Naive thymus-derived CD4-positive, alpha-beta T cell (primary cell): ENCODE measurements at regions not wholly inside any gene's neighbourhood (a gene's known extent, or its start where the extent isn't known, plus 50 kb on each side); places are given as distances from the start of the nearest gene placed in this dataset.

Source experiments
- ATAC-seq: fragments of 150-1000 bp; cut with Tn5 transposase; 2 replicates; pipeline ENCODE4 v1.10.0; 2021; ENCODE audit warnings: mild to moderate bottlenecking, moderate library complexity
- CTCF ChIA-PET: fragments of 350-600 bp; sonication (Branson Sonifier 250); formaldehyde crosslinking; loops from one replicate; lab custom pipeline; 2021; ENCODE audit warnings: antibody characterized with exemption; lab: Charles Lee
- POLR2A ChIA-PET: fragments of 350-600 bp; sonication (Branson Sonifier 250); formaldehyde crosslinking; loops from one replicate; lab custom pipeline; 2021; ENCODE audit warnings: antibody characterized with exemption, inconsistent platforms; lab: Charles Lee
- DNase-seq, 9 donors: peaks; one replicate each; pipeline versions ENCODE4 v3.0.0 to v3.0.0-alpha.2; 2020 to 2022; ENCODE audit warnings: mixed read lengths in 1 of 9
- H3K27ac ChIP-seq: one replicate; pipeline ENCODE4 v1.7.0; 2013; ENCODE audit warnings: mild to moderate bottlenecking, low read depth, low read length, moderate library complexity
- H3K27me3 ChIP-seq, 2 donors: one replicate each; pipeline ENCODE4 v1.7.0; 2013; ENCODE audit warnings: low read length in 2 of 2, mild to moderate bottlenecking in 2 of 2, moderate library complexity in 2 of 2; ENCODE audit not compliant: control insufficient read depth in 2 of 2, insufficient read depth in 2 of 2
- H3K36me3 ChIP-seq, 3 experiments: 1 replicate in 2 of 3; 2 replicates in 1 of 3; pipeline ENCODE4 v1.7.0; 2013; ENCODE audit warnings: low read length in 3 of 3, mild to moderate bottlenecking in 3 of 3, moderate library complexity in 1 of 3; ENCODE audit not compliant: insufficient read depth in 3 of 3, control insufficient read depth in 2 of 3
- H3K4me1 ChIP-seq, 2 donors: one replicate each; pipeline ENCODE4 v1.7.0; 2013; ENCODE audit warnings: low read length in 2 of 2, mild to moderate bottlenecking in 2 of 2, moderate library complexity in 1 of 2; ENCODE audit not compliant: control insufficient read depth in 2 of 2, insufficient read depth in 2 of 2
- H3K4me3 ChIP-seq: 2 replicates; pipeline ENCODE4 v1.7.0; 2013; ENCODE audit warnings: mild to moderate bottlenecking, low read length
- H3K9me3 ChIP-seq, 3 experiments: 1 replicate in 2 of 3; 2 replicates in 1 of 3; pipeline ENCODE4 v1.7.0; 2013; ENCODE audit warnings: low read length in 3 of 3; ENCODE audit not compliant: control insufficient read depth in 2 of 3
- H3K27ac Mint-ChIP-seq, 9 donors: one replicate each; pipeline ENCODE4 v1.8.0; 2020 to 2022; ENCODE audit warnings: mixed read lengths in 9 of 9, mild to moderate bottlenecking in 8 of 9, moderate library complexity in 5 of 9, inconsistent platforms in 2 of 9
- H3K27me3 Mint-ChIP-seq, 5 donors: one replicate each; pipeline ENCODE4 v1.8.0; 2021 to 2022; ENCODE audit warnings: mixed read lengths in 5 of 5, mild to moderate bottlenecking in 1 of 5
- H3K36me3 Mint-ChIP-seq, 5 donors: one replicate each; pipeline ENCODE4 v1.8.0; 2020 to 2022; ENCODE audit warnings: mixed read lengths in 5 of 5, mild to moderate bottlenecking in 3 of 5, inconsistent platforms in 1 of 5
- H3K4me1 Mint-ChIP-seq, 7 donors: one replicate each; pipeline ENCODE4 v1.8.0; 2020 to 2022; ENCODE audit warnings: mixed read lengths in 7 of 7, mild to moderate bottlenecking in 3 of 7, inconsistent platforms in 1 of 7
- H3K4me3 Mint-ChIP-seq, 10 donors: one replicate each; pipeline ENCODE4 v1.8.0; 2020 to 2022; ENCODE audit warnings: mild to moderate bottlenecking in 10 of 10, mixed read lengths in 10 of 10, moderate library complexity in 6 of 10, inconsistent platforms in 2 of 10
- H3K9me3 Mint-ChIP-seq, 11 donors: one replicate each; pipeline ENCODE4 v1.8.0; 2020 to 2022; ENCODE audit warnings: mixed read lengths in 11 of 11, mild to moderate bottlenecking in 4 of 11, inconsistent platforms in 1 of 11, moderate library complexity in 1 of 11
- intact Hi-C, 2 donors: fragments of 100-400 bp; cut with micrococcal nuclease; formaldehyde crosslinking; loops; one replicate each; pipeline ENCODE4 v1.15.1; 2023

- H3K9me3 Mint-ChIP-seq = no peaks in the 10 kb centered on the region
- ATAC-seq (no peak), DNase-seq (no peak)
- H3K27me3 ChIP-seq = no peaks in the 10 kb centered on the region
- no peaks in the 10 kb centered on the region for H3K4me1 ChIP-seq
- no peaks in the 10 kb centered on the region for H3K36me3 ChIP-seq
- no peak overlapping the region for H3K4me3 ChIP-seq
- no peaks in the 10 kb centered on the region for H3K36me3 Mint-ChIP-seq
- intact Hi-C loops = no loop called here
- no peaks in the 10 kb centered on the region for H3K9me3 ChIP-seq
- H3K27me3 Mint-ChIP-seq = no peaks in the 10 kb centered on the region
- H3K4me3 Mint-ChIP-seq = no peak overlapping the region
- H3K27ac Mint-ChIP-seq = no peak overlapping the region
- no peak overlapping the region for H3K27ac ChIP-seq
- ChIA-PET CTCF (no interaction called here), POLR2A (no interaction called here)
- no peaks in the 10 kb centered on the region for H3K4me1 Mint-ChIP-seq
Observed at GRCh38 chr3:72580900-72581299, 267.3 kb downstream of the SHQ1 start.

GRCh38 chr3:72580246-72580756 lies 267.9 kb downstream of the SHQ1 start:
- H3K36me3 Mint-ChIP-seq = no peaks in the 10 kb centered on the region
- DNase-seq = no peak
- H3K9me3 Mint-ChIP-seq = no peaks in the 10 kb centered on the region
- Histone ChIP-seq H3K4me1 (no peaks in the 10 kb centered on the region), H3K27ac (no peak overlapping the region), H3K9me3 (no peaks in the 10 kb centered on the region), H3K36me3 (no peaks in the 10 kb centered on the region), H3K4me3 (no peak overlapping the region), H3K27me3 (no peaks in the 10 kb centered on the region)
- no peaks in the 10 kb centered on the region for H3K27me3 Mint-ChIP-seq
- ChIA-PET POLR2A (interaction anchor here (0.6 kb wide), 1 partner anchor 438 kb away, joined by 3 read pairs; no protein-coding TSS in a partner anchor), CTCF (no interaction called here)
- no peak overlapping the region for H3K27ac Mint-ChIP-seq
- no peak overlapping the region for H3K4me3 Mint-ChIP-seq
- no peak for ATAC-seq
- no peaks in the 10 kb centered on the region for H3K4me1 Mint-ChIP-seq
- intact Hi-C loops = no loop called here

- H3K9me3 Mint-ChIP-seq = no peaks in the 10 kb centered on the region
- no peak overlapping the region for H3K27ac Mint-ChIP-seq
- DNase-seq (no peak), ATAC-seq (no peak)
- ChIA-PET POLR2A (interaction anchor here (0.6 kb wide), 1 partner anchor 437 kb away, joined by 3 read pairs; no protein-coding TSS in a partner anchor), CTCF (no interaction called here)
- Histone ChIP-seq H3K36me3 (no peaks in the 10 kb centered on the region), H3K4me1 (no peaks in the 10 kb centered on the region), H3K27me3 (no peaks in the 10 kb centered on the region), H3K4me3 (no peak overlapping the region), H3K9me3 (no peaks in the 10 kb centered on the region), H3K27ac (no peak overlapping the region)
- H3K36me3 Mint-ChIP-seq = no peaks in the 10 kb centered on the region
- intact Hi-C loops = no loop called here
- no peak overlapping the region for H3K4me3 Mint-ChIP-seq
- no peaks in the 10 kb centered on the region for H3K27me3 Mint-ChIP-seq
- no peaks in the 10 kb centered on the region for H3K4me1 Mint-ChIP-seq
Observed at GRCh38 chr3:72579581-72580245, 268.5 kb downstream of the SHQ1 start.

GRCh38 chr3:72579191-72579580 lies 269.1 kb downstream of the SHQ1 start:
- intact Hi-C loops = no loop called here
- ATAC-seq (no peak), DNase-seq (no peak)
- ChIA-PET CTCF (no interaction called here), POLR2A (no interaction called here)
- H3K27ac Mint-ChIP-seq = no peak overlapping the region
- no peaks in the 10 kb centered on the region for H3K36me3 Mint-ChIP-seq
- H3K36me3 ChIP-seq = no peaks in the 10 kb centered on the region
- no peaks in the 10 kb centered on the region for H3K27me3 ChIP-seq
- no peak overlapping the region for H3K27ac ChIP-seq
- H3K9me3 ChIP-seq = no peaks in the 10 kb centered on the region
- H3K4me3 ChIP-seq = no peak overlapping the region
- H3K4me1 ChIP-seq = no peaks in the 10 kb centered on the region
- H3K9me3 Mint-ChIP-seq = no peaks in the 10 kb centered on the region
- H3K4me1 Mint-ChIP-seq = no peaks in the 10 kb centered on the region
- H3K4me3 Mint-ChIP-seq = no peak overlapping the region
- no peaks in the 10 kb centered on the region for H3K27me3 Mint-ChIP-seq

- no peaks in the 10 kb centered on the region for H3K36me3 Mint-ChIP-seq
- intact Hi-C loops = no loop called here
- Histone ChIP-seq H3K27me3 (no peaks in the 10 kb centered on the region), H3K4me1 (no peaks in the 10 kb centered on the region), H3K27ac (no peak overlapping the region), H3K36me3 (no peaks in the 10 kb centered on the region), H3K4me3 (no peak overlapping the region), H3K9me3 (no peaks in the 10 kb centered on the region)
- H3K27me3 Mint-ChIP-seq = no peaks in the 10 kb centered on the region
- H3K27ac Mint-ChIP-seq = no peak overlapping the region
- H3K4me1 Mint-ChIP-seq = no peaks in the 10 kb centered on the region
- no peaks in the 10 kb centered on the region for H3K9me3 Mint-ChIP-seq
- ATAC-seq = no peak
- CTCF ChIA-PET = no interaction called here
- H3K4me3 Mint-ChIP-seq = no peak overlapping the region
- DNase-seq = no peak
- POLR2A ChIA-PET = no interaction called here
Observed at GRCh38 chr3:72577190-72577589, 271.1 kb downstream of the SHQ1 start.

- Histone ChIP-seq H3K27me3 (no peaks in the 10 kb centered on the region), H3K4me3 (no peak overlapping the region), H3K36me3 (no peaks in the 10 kb centered on the region), H3K27ac (no peak overlapping the region), H3K4me1 (no peaks in the 10 kb centered on the region), H3K9me3 (no peaks in the 10 kb centered on the region)
- intact Hi-C loops = no loop called here
- POLR2A ChIA-PET = no interaction called here
- no peak overlapping the region for H3K27ac Mint-ChIP-seq
- DNase-seq (no peak), ATAC-seq (no peak)
- H3K27me3 Mint-ChIP-seq = no peaks in the 10 kb centered on the region
- no peak overlapping the region for H3K4me3 Mint-ChIP-seq
- no peaks in the 10 kb centered on the region for H3K4me1 Mint-ChIP-seq
- CTCF ChIA-PET = no interaction called here
- no peaks in the 10 kb centered on the region for H3K9me3 Mint-ChIP-seq
- H3K36me3 Mint-ChIP-seq = no peaks in the 10 kb centered on the region
Observed at GRCh38 chr3:72576563-72576962, 271.7 kb downstream of the SHQ1 start.

- intact Hi-C loops = no loop called here
- no peaks in the 10 kb centered on the region for H3K9me3 Mint-ChIP-seq
- H3K4me3 Mint-ChIP-seq = no peak overlapping the region
- DNase-seq = no peak
- ChIA-PET CTCF (no interaction called here), POLR2A (no interaction called here)
- H3K27ac Mint-ChIP-seq = no peak overlapping the region
- H3K9me3 ChIP-seq = no peaks in the 10 kb centered on the region
- no peaks in the 10 kb centered on the region for H3K27me3 ChIP-seq
- H3K36me3 Mint-ChIP-seq = no peaks in the 10 kb centered on the region
- no peak overlapping the region for H3K27ac ChIP-seq
- no peaks in the 10 kb centered on the region for H3K36me3 ChIP-seq
- H3K27me3 Mint-ChIP-seq = no peaks in the 10 kb centered on the region
- H3K4me1 ChIP-seq = no peaks in the 10 kb centered on the region
- ATAC-seq = no peak
- H3K4me3 ChIP-seq = no peak overlapping the region
- H3K4me1 Mint-ChIP-seq = no peaks in the 10 kb centered on the region
Observed at GRCh38 chr3:72574144-72574543, 274.1 kb downstream of the SHQ1 start.
